CD4-positive, alpha-beta T cell treated with Interleukin-12 subunit alpha and Interleukin-12 subunit beta, for 1 hour (primary cell): ENCODE measurements at regions not wholly inside any gene's neighbourhood (a gene's known extent, or its start where the extent isn't known, plus 50 kb on each side); places are given as distances from the start of the nearest gene placed in this dataset.

Experiments
- DNase-seq: peaks from one replicate; pipeline ENCODE4 v3.0.0-alpha.2; 2020

- no peak for DNase-seq
Observed at GRCh38 chr12:124686370-124687173, 119.2 kb upstream of the NCOR2 start.

- no peak for DNase-seq
Observed at GRCh38 chr12:124685689-124686369, 118.4 kb upstream of the NCOR2 start.

DNA sequence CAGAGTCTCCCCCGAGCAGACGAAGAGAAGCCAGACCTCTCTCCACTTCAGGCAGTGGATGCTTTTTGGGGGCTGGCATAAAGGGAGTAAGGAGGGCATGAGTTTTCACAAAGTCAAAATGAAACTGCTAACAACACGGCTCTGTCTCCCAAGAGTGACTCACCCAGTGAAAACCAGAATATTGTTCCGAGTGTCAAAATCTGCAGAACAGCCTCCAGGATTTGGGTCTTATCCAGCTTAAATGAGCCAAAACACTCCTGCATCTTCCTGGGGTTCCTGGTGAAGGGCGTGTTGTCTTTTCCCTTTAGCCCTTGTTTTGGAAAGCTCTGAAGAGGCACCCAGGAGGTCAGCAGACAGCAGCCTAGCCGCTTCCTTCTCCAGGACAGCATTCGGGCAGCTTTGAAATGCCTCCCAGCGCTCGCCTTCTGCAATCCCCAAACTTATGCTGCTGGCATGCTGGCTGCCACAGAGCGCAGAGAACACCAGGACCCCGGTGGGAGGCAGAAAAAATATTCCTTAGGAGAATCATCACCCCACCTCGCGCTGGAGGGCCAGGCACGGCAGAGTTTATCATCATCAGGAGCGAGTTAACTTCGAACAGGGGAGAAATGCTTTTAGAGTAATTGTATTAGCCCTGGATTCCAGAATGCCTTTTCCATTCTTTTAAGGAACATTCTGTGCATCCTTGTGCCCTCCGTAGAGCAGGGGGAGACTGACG is 117.7 kb upstream of the NCOR2 start:
- no peak for DNase-seq

GRCh38 chr12:124684496-124684895 is 117.1 kb upstream of the NCOR2 start:
- DNase-seq, result no peak

GRCh38 chr12:124683152-124684124 is 116.0 kb upstream of the NCOR2 start:
- DNase-seq, result no peak

DNA sequence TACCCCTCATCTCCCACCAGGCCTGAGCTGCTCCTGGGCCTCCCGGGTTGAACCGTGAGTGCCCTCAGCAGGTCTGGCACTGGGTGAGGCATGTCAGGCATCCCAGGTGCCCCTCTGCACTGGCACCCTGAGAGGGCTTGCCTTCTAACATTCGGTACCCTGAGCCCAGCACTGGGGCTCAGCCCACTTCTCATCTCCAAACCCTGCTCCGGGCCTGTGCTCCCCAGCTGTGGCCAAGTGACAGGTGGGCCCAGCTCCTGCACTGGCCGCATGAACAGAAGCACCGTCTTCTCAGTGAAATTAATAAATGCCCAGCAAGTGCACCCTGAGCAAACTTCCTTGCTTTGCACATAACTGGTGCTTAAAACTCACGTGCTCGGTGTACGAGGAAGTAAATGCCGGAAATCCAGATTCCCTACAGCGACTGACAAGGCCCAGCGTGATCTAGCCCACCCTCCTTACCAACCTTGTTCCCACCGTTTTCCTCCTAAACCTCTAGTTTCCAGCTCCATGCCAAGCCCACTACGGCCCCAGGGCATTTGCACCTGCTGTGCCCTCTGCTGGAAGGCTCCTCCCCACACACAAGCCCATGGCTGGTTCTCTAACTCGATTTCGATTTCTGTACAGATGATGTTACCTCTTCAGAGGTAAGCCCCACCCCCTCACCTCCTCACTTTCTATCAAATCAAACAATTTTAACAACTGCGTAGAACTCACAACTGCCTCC is 115.2 kb upstream of the NCOR2 start:
- DNase-seq, result no peak

DNA sequence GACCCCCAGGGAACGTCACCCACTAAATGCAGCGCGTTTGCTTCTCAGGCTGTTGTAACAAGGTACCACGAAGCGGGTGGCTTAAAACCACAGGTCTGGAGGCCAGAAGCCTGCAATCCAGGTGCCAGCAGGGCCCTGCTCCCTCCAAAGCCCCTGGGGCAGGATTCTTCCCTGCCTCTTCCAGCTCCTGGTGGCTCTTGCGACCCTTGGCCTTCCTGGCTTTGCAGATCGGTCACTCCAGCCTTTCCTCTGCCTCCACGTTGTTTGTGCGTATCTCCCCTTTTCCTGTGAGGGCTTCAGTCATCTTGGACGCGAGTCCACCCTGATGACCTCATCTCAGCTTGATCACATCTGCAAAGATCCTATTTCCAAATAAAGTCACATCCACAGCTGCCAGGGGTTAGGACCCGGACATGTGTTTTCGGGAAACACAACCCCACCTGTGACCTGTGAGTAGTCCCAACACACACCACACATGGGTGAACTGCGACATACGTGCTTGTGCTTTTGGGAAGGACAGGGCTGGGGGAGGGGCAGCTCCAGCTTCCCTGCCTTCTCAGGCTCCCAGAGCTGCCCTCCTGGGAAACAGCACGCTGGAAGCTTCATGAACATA is 114.5 kb upstream of the NCOR2 start:
- no peak for DNase-seq

DNA sequence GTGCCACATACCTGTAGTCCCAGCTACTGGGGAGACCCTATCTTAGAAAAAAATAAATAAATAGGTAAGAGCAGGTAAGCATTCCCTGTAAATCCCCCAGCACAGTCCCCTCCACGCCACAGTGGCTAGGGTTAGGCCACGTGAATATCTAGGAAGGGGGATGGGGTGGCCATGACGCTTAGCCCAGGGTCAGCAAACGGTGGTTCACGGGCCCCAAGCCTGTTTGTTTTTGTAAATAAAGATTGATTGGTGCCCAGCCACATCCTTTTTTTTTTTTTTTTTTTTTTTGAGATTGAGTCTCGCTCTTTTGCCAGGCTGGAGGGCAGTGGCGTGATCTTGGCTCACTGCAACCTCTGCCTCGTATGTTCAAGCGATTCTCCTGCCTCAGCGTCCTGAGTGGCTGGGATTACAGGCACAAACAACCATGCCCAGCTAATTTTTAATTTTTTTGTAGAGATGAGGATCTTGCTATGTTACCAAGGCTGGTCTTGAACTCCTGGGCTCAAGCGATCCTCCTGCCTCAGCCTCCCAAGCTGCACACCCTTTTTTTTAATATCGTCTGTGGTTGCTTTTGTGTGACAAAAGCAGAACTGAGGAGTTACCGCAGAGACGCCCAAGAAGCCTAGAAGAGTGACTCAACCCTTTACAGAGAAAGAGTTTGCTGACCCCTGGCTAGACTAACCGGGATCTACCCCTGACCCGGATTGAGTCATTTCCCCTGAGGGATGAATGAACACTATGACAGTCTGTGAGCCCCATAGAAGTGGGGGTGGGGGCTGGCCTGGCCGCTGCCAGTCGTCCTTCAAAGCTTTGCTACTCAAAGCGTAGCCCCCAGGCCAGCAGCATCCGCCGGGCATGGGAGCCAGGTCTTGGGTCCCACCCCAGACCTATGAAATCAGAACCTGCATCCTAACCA is 113.7 kb upstream of the NCOR2 start:
- peak; percentile 32 for DNase-seq

- DNase-seq, result no peak
Observed at GRCh38 chr12:124679533-124680371, 112.3 kb upstream of the NCOR2 start.

DNA sequence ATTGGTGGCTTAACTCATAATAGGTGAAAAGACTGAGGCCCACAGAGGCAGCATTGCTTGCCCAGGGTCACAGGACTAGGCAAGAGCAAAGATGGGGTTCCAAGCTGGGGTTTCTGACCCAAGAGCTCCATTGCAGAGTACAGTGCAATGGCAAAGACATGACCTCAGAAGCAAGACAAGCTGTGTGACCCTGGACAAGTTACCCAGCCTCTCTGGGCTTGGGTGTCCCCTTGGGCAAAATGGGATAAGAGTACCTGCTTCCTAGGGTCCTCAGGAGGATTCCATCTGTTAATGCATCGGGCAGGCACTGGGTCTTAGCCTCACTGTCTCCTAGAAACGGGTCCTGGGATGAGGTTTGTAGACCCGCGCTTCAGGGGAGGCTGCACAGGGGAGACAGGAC is 111.6 kb upstream of the NCOR2 start:
- DNase-seq, result no peak

DNA sequence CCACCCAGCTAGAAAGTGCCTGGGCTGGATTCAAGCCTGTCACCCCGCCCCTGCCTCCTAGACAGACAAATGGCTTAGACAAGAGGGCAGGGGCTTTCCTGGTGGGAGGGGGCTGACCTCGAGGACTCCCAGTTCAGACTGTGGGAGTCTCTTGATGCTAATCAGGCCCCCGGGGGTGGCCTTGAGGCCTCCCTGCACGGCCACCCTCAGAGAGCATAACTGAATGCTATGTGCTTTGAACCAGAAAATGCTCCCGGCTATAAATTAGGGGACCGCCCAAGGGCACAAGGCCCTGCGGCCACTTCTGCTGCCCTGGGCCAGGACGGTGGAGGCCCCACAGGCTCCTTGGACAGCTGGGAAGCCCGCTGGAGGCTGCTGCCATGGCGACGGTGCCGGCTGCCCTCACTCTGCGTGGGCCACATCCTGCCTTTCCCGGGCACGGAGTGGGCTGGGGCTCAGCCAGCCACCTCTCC is 111.0 kb upstream of the NCOR2 start:
- DNase-seq, result no peak

GRCh38 chr12:124677552-124678356 is 110.3 kb upstream of the NCOR2 start:
- no peak for DNase-seq

GRCh38 chr12:124676714-124677462 is 109.5 kb upstream of the NCOR2 start:
- no peak for DNase-seq

GRCh38 chr12:124675881-124676713 is 108.7 kb upstream of the NCOR2 start:
- no peak for DNase-seq

DNA sequence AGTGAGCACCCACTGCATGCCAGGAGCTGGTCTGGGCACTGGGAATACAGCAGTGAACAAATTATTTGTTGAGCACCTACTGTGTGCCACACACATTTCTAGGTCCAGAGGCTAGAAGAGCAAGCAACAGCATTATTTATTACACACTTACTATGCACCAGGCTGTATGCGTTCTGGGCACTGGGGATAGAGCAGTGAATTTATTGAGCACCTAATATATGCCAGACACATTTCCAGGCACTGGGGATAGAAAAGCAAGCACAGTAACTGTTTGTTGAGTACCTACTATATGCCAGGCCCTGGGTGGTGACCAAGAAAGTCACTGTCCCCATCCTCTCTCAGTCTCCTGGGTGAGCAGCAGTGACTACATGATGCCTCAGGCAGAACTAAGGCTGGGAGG is 107.5 kb upstream of the NCOR2 start:
- DNase-seq, result no peak

DNA sequence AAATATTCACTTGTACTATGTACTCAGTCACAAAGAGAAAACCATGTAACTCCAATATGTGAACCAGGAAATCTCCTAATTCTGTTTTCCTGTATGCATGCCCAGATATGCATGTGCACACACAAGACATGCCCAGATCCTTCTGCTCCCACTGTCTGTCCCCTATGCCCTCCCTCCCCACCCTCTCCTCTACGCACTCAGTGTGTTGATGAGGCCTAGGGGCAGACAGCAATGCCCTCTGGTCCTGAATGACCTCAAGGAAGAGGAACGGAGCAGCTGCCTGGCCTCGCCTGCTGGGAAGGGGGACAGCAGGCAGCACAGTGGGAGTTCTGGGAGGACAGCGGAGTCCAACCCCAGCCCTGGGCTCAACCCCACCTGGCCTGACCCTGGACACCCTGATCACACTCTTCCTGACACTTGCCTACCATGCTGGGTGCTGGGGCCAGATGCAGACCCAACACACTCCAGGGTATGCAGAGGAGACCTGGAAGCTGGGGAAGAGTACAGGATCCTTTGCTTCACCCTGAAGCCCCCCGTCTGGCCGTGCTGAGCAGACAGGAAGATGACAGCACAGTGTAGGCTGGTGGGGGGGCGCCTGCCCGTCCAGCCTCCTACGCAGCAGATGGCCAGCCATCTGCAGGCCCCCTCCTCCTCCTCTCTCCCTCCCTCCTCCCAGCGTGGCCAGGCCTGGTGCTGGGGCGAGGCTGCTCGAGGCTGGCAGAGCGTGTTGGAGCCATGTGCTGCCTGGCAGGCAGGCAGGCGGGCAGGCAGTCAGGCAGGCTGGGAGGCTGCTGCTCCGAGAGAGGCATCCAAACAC is 106.6 kb upstream of the NCOR2 start:
- DNase-seq, result no peak
